Peyer's patch (tissue), 4 donors: ENCODE measurements at regions not wholly inside any gene's neighbourhood (a gene's known extent, or its start where the extent isn't known, plus 50 kb on each side); places are given as distances from the start of the nearest gene placed in this dataset.

Experiments used
- CTCF ChIP-seq, 6 experiments: fragments of 450-650 bp in 4 of 6; fragments of 200-600 bp in 2 of 6; sonication (generic) in 1 of 6; IDR thresholded peaks; one replicate each; pipeline ENCODE4 v1.5.1; 2017 to 2019; ENCODE audit warnings: antibody characterized with exemption in 6 of 6, mild to moderate bottlenecking in 3 of 6, moderate library complexity in 1 of 6
- POLR2A ChIP-seq, 2 donors: fragments of 450-650 bp; IDR thresholded peaks; one replicate each; pipeline ENCODE4 v1.5.1; 2017; ENCODE audit warnings: antibody characterized with exemption in 2 of 2, mild to moderate bottlenecking in 2 of 2, moderate library complexity in 2 of 2

DNA sequence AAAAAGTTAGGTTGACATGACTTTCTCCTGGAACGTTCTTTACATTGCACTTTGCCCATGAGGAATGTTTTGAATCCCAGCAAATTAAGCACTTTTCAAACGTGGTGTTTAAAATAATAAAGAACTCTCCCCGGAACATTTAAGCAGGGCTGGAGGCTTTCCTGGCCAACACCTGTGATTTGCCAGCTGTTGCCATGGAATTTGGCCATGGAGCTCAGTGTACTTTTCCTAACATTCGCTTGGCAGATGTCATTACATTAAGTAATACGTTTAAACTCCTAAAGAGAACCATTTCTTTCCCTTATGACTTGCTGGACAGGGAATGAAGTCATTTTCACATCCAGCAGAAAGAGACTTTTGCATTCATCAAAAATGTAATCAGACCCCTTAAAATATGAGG is 146.1 kb downstream of the GAS1 start:
- TF ChIP-seq CTCF (IDR thresholded peaks at IDR 0.05) (no peak), POLR2A (IDR thresholded peaks at IDR 0.05) (no peak)
